GM23338 (cell line): ENCODE measurements at regions not wholly inside any gene's neighbourhood (a gene's known extent, or its start where the extent isn't known, plus 50 kb on each side); places are given as distances from the start of the nearest gene placed in this dataset.

Experiments
- ATAC-seq: fragments of 200-7000 bp; cut with Tn5 transposase; 3 replicates; pipeline ENCODE4 v1.9.1; 2020
- DNase-seq: peaks from one replicate; pipeline ENCODE4 v3.0.0-alpha.2; 2015; ENCODE audit warnings: low spot score
- H2AFZ ChIP-seq: fragments of 200-600 bp; sonication (generic); 2 replicates; pipeline ENCODE4 v1.8.0; 2016; ENCODE audit warnings: antibody characterized with exemption, mild to moderate bottlenecking, moderate library complexity
- H3F3A ChIP-seq: fragments of 200-600 bp; sonication (generic); replicated peaks from 2 replicates; pipeline ENCODE4 v1.8.0; 2017; ENCODE audit warnings: antibody characterized with exemption, mixed run types, low read depth
- H3K27ac ChIP-seq: fragments of 200-600 bp; sonication (generic); 2 replicates; pipeline ENCODE4 v1.6.1; 2016; ENCODE audit warnings: low read depth
- H3K27me3 ChIP-seq: fragments of 200-600 bp; sonication (generic); 2 replicates; pipeline ENCODE4 v1.8.0; 2016; ENCODE audit warnings: mild to moderate bottlenecking, mixed run types, moderate library complexity; ENCODE audit not compliant: insufficient read depth
- H3K36me3 ChIP-seq: fragments of 200-600 bp; sonication (generic); 2 replicates; pipeline ENCODE4 v1.8.0; 2016; ENCODE audit warnings: mild to moderate bottlenecking; ENCODE audit not compliant: insufficient read depth
- H3K4me1 ChIP-seq: fragments of 200-600 bp; sonication (generic); 2 replicates; pipeline ENCODE4 v1.8.0; 2016; ENCODE audit warnings: mild to moderate bottlenecking, moderate library complexity; ENCODE audit not compliant: insufficient read depth
- H3K4me2 ChIP-seq: fragments of 200-600 bp; sonication (generic); 2 replicates; pipeline ENCODE4 v1.7.1; 2017; ENCODE audit warnings: mixed run types
- H3K4me3 ChIP-seq: fragments of 200-600 bp; sonication (generic); 2 replicates; pipeline ENCODE4 v1.6.1; 2016; ENCODE audit warnings: mixed run types
- H3K79me2 ChIP-seq: fragments of 200-600 bp; sonication (generic); replicated peaks from 2 replicates; pipeline ENCODE4 v1.8.0; 2017; ENCODE audit warnings: mild to moderate bottlenecking; ENCODE audit not compliant: insufficient read depth
- H3K9me2 ChIP-seq: fragments of 200-600 bp; sonication (generic); 2 replicates; pipeline ENCODE4 v1.8.0; 2017; ENCODE audit not compliant: insufficient read depth
- H4K20me1 ChIP-seq: fragments of 200-600 bp; sonication (generic); replicated peaks from 2 replicates; pipeline ENCODE4 v1.8.0; 2017; ENCODE audit warnings: mild to moderate bottlenecking; ENCODE audit not compliant: insufficient read depth
- H3K27ac Mint-ChIP-seq: 2 replicates; pipeline ENCODE4 v1.8.0; 2020; ENCODE audit warnings: inconsistent platforms, mild to moderate bottlenecking, moderate library complexity, mixed read lengths
- H3K27me3 Mint-ChIP-seq: 3 replicates; pipeline ENCODE4 v1.8.0; 2022; ENCODE audit warnings: low read depth, mild to moderate bottlenecking, moderate library complexity, mixed read lengths, inconsistent platforms; ENCODE audit not compliant: insufficient read depth, poor library complexity
- H3K36me3 Mint-ChIP-seq: 3 replicates; pipeline ENCODE4 v1.8.0; 2021; ENCODE audit warnings: low read depth, mild to moderate bottlenecking, inconsistent platforms, moderate library complexity, mixed read lengths
- H3K4me1 Mint-ChIP-seq: 3 replicates; pipeline ENCODE4 v1.8.0; 2020; ENCODE audit warnings: mild to moderate bottlenecking, inconsistent platforms, mixed read lengths
- H3K4me3 Mint-ChIP-seq: 3 replicates; pipeline ENCODE4 v1.8.0; 2021; ENCODE audit warnings: moderate library complexity, mild to moderate bottlenecking, inconsistent platforms, mixed read lengths
- H3K9me3 Mint-ChIP-seq: 3 replicates; pipeline ENCODE4 v1.8.0; 2020; ENCODE audit warnings: moderate library complexity, mild to moderate bottlenecking, inconsistent platforms, mixed read lengths
- CREB1 ChIP-seq: fragments of 250-450 bp; sonication (Bioruptor Pico); IDR thresholded peaks from 2 replicates; pipeline ENCODE4 v1.5.0; 2020; ENCODE audit warnings: low read depth, mild to moderate bottlenecking, moderate library complexity
- ETS1 ChIP-seq: IDR thresholded peaks from 2 replicates; pipeline ENCODE4 v1.6.1; 2016; ENCODE audit warnings: antibody characterized with exemption
- EZH2phosphoT487 ChIP-seq: fragments of 200-600 bp; sonication (generic); IDR thresholded peaks from one replicate; pipeline ENCODE4 v1.8.1; 2018; ENCODE audit warnings: antibody characterized with exemption; ENCODE audit not compliant: unreplicated experiment
- JUNB ChIP-seq: IDR thresholded peaks from one replicate; pipeline ENCODE4 v1.6.1; 2016; ENCODE audit warnings: antibody characterized with exemption; ENCODE audit not compliant: unreplicated experiment
- NANOG ChIP-seq: IDR thresholded peaks from 2 replicates; pipeline ENCODE4 v1.6.1; 2016; ENCODE audit warnings: antibody characterized with exemption, borderline replicate concordance
- REST ChIP-seq: IDR thresholded peaks from one replicate; pipeline ENCODE4 v1.6.1; 2018; ENCODE audit warnings: antibody characterized with exemption; ENCODE audit not compliant: unreplicated experiment
- TF ChIP-seq, protein P1 (sequence below): fragments of 250-450 bp; sonication (Bioruptor Pico); IDR thresholded peaks from 2 replicates; pipeline ENCODE4 v1.5.0; 2020; ENCODE audit warnings: mild to moderate bottlenecking, moderate library complexity
- TF ChIP-seq, protein P2 (sequence below), 2 experiments: fragments of 200-600 bp in 1 of 2; sonication (generic) in 1 of 2; conservative IDR thresholded peaks; 2 replicates each; pipeline versions ENCODE4 v1.5.1 to v1.6.1; 2016 to 2017; ENCODE audit warnings: antibody characterized with exemption in 2 of 2, low read depth in 2 of 2, mild to moderate bottlenecking in 2 of 2, moderate library complexity in 1 of 2

- Mint-ChIP-seq H3K4me3 (no peak overlapping the region), H3K36me3 (no peaks in the 10 kb centered on the region), H3K4me1 (peaks cover 4% of the 10 kb centered on the region; the same call in 2 of the 3 replicates), H3K27me3 (no peaks in the 10 kb centered on the region), H3K9me3 (no peaks in the 10 kb centered on the region), H3K27ac (no peak overlapping the region)
- H3K9me2 ChIP-seq, result peaks cover 5% of the 10 kb centered on the region; the same call in 1 of the 2 replicates
- H3K27ac ChIP-seq, result no peak overlapping the region
- no peak overlapping the region for H3K4me3 ChIP-seq
- H2AFZ ChIP-seq, result no peak overlapping the region
- no peaks in the 10 kb centered on the region for H3F3A ChIP-seq
- ATAC-seq, result no peak
- H4K20me1 ChIP-seq, result no peaks in the 10 kb centered on the region
- no peaks in the 10 kb centered on the region for H3K79me2 ChIP-seq
- H3K36me3 ChIP-seq, result no peaks in the 10 kb centered on the region
- no peak for DNase-seq
- H3K4me2 ChIP-seq, result no peak overlapping the region
- TF ChIP-seq NANOG, result no peak
- TF ChIP-seq EZH2phosphoT487, result no peak
- TF ChIP-seq, protein P1, sequence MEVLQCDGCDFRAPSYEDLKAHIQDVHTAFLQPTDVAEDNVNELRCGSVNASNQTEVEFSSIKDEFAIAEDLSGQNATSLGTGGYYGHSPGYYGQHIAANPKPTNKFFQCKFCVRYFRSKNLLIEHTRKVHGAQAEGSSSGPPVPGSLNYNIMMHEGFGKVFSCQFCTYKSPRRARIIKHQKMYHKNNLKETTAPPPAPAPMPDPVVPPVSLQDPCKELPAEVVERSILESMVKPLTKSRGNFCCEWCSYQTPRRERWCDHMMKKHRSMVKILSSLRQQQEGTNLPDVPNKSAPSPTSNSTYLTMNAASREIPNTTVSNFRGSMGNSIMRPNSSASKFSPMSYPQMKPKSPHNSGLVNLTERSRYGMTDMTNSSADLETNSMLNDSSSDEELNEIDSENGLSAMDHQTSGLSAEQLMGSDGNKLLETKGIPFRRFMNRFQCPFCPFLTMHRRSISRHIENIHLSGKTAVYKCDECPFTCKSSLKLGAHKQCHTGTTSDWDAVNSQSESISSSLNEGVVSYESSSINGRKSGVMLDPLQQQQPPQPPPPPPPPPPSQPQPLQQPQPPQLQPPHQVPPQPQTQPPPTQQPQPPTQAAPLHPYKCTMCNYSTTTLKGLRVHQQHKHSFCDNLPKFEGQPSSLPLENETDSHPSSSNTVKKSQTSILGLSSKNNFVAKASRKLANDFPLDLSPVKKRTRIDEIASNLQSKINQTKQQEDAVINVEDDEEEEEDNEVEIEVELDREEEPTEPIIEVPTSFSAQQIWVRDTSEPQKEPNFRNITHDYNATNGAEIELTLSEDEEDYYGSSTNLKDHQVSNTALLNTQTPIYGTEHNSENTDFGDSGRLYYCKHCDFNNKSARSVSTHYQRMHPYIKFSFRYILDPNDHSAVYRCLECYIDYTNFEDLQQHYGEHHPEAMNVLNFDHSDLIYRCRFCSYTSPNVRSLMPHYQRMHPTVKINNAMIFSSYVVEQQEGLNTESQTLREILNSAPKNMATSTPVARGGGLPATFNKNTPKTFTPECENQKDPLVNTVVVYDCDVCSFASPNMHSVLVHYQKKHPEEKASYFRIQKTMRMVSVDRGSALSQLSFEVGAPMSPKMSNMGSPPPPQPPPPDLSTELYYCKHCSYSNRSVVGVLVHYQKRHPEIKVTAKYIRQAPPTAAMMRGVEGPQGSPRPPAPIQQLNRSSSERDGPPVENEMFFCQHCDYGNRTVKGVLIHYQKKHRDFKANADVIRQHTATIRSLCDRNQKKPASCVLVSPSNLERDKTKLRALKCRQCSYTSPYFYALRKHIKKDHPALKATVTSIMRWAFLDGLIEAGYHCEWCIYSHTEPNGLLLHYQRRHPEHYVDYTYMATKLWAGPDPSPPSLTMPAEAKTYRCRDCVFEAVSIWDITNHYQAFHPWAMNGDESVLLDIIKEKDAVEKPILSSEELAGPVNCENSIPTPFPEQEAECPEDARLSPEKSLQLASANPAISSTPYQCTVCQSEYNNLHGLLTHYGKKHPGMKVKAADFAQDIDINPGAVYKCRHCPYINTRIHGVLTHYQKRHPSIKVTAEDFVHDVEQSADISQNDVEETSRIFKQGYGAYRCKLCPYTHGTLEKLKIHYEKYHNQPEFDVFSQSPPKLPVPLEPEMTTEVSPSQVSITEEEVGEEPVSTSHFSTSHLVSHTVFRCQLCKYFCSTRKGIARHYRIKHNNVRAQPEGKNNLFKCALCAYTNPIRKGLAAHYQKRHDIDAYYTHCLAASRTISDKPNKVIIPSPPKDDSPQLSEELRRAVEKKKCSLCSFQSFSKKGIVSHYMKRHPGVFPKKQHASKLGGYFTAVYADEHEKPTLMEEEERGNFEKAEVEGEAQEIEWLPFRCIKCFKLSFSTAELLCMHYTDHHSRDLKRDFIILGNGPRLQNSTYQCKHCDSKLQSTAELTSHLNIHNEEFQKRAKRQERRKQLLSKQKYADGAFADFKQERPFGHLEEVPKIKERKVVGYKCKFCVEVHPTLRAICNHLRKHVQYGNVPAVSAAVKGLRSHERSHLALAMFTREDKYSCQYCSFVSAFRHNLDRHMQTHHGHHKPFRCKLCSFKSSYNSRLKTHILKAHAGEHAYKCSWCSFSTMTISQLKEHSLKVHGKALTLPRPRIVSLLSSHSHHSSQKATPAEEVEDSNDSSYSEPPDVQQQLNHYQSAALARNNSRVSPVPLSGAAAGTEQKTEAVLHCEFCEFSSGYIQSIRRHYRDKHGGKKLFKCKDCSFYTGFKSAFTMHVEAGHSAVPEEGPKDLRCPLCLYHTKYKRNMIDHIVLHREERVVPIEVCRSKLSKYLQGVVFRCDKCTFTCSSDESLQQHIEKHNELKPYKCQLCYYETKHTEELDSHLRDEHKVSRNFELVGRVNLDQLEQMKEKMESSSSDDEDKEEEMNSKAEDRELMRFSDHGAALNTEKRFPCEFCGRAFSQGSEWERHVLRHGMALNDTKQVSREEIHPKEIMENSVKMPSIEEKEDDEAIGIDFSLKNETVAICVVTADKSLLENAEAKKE (CRISPR knock-in tag), result no peak
- TF ChIP-seq, protein P2, sequence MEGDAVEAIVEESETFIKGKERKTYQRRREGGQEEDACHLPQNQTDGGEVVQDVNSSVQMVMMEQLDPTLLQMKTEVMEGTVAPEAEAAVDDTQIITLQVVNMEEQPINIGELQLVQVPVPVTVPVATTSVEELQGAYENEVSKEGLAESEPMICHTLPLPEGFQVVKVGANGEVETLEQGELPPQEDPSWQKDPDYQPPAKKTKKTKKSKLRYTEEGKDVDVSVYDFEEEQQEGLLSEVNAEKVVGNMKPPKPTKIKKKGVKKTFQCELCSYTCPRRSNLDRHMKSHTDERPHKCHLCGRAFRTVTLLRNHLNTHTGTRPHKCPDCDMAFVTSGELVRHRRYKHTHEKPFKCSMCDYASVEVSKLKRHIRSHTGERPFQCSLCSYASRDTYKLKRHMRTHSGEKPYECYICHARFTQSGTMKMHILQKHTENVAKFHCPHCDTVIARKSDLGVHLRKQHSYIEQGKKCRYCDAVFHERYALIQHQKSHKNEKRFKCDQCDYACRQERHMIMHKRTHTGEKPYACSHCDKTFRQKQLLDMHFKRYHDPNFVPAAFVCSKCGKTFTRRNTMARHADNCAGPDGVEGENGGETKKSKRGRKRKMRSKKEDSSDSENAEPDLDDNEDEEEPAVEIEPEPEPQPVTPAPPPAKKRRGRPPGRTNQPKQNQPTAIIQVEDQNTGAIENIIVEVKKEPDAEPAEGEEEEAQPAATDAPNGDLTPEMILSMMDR (conservative IDR thresholded peaks at IDR 0.05; ENCODE audit: low read depth in 2 of 2), result no peak
- no peak for TF ChIP-seq REST
- no peak for TF ChIP-seq ETS1
- TF ChIP-seq JUNB, result no peak
- no peak for TF ChIP-seq CREB1 (CRISPR knock-in tag)
- H3K27me3 ChIP-seq, result no peaks in the 10 kb centered on the region
- H3K4me1 ChIP-seq, result peaks cover 4% of the 10 kb centered on the region; the same call in 1 of the 2 replicates
Observed at GRCh38 chr15:39487458-39487735, 93.5 kb upstream of the THBS1 start.
